ENCODE measurements at regions not wholly inside any gene's neighbourhood (a gene's known extent, or its start where the extent isn't known, plus 50 kb on each side); places are given as distances from the start of the nearest gene placed in this dataset.

DNA sequence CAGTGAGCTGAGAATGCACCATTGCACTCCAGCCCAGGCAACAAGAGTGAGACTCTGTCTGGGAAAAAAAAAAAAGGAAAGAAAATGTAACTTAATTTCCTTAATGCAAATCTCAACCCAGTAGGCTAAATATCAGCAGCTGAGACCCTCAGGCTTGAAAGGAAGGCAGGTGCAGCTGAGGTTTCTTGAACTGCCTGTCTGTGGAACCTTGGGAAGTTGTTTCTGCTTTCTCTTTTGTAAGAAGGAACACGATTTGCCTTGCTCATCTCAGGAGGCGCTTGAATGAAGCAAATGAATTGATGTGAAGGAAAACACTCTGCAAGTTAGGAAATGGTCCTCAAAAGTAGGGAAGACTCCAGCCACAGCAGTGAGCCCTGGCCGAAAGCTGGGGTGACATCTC lies 143.3 kb downstream of the IRX1 start:
- Histone ChIP-seq H2AFZ (ENCODE audit: low read length) (no peak overlapping the region), H4K20me1 (ENCODE audit: insufficient read depth, low read length) (no peaks in the 10 kb centered on the region), H3K79me2 (ENCODE audit: low read length) (no peaks in the 10 kb centered on the region), H3F3A (ENCODE audit: insufficient read depth, low read length) (no peaks in the 10 kb centered on the region), H3K4me2 (ENCODE audit: low read depth, low read length) (no peak overlapping the region), H3K4me3 (ENCODE audit: low read length) (no peak overlapping the region), H3K9me2 (replicated peaks; ENCODE audit: insufficient read depth, low read length) (no peaks in the 10 kb centered on the region), H3K27ac (ENCODE audit: low read length) (no peak overlapping the region), H3K36me3 (replicated peaks; ENCODE audit: insufficient read depth, low read length) (no peaks in the 10 kb centered on the region), H3K9ac (ENCODE audit: low read length) (no peak overlapping the region), H3K9me3 (replicated peaks; ENCODE audit: insufficient read depth, low read length) (no peaks in the 10 kb centered on the region), H3K4me1 (ENCODE audit: low read length) (no peaks in the 10 kb centered on the region), H3K27me3 (replicated peaks; ENCODE audit: insufficient read depth, low read length) (no peaks in the 10 kb centered on the region)
- DNase-seq, result no peak
- TF ChIP-seq, protein P1, sequence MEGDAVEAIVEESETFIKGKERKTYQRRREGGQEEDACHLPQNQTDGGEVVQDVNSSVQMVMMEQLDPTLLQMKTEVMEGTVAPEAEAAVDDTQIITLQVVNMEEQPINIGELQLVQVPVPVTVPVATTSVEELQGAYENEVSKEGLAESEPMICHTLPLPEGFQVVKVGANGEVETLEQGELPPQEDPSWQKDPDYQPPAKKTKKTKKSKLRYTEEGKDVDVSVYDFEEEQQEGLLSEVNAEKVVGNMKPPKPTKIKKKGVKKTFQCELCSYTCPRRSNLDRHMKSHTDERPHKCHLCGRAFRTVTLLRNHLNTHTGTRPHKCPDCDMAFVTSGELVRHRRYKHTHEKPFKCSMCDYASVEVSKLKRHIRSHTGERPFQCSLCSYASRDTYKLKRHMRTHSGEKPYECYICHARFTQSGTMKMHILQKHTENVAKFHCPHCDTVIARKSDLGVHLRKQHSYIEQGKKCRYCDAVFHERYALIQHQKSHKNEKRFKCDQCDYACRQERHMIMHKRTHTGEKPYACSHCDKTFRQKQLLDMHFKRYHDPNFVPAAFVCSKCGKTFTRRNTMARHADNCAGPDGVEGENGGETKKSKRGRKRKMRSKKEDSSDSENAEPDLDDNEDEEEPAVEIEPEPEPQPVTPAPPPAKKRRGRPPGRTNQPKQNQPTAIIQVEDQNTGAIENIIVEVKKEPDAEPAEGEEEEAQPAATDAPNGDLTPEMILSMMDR (IDR thresholded peaks at IDR 0.05; ENCODE audit: low read length), result no peak
- TF ChIP-seq EZH2 (optimal IDR thresholded peaks at IDR 0.05; ENCODE audit: low read depth, low read length) (no peak), EZH2phosphoT487 (IDR thresholded peaks at IDR 0.05; ENCODE audit: low read length) (no peak)

DNA sequence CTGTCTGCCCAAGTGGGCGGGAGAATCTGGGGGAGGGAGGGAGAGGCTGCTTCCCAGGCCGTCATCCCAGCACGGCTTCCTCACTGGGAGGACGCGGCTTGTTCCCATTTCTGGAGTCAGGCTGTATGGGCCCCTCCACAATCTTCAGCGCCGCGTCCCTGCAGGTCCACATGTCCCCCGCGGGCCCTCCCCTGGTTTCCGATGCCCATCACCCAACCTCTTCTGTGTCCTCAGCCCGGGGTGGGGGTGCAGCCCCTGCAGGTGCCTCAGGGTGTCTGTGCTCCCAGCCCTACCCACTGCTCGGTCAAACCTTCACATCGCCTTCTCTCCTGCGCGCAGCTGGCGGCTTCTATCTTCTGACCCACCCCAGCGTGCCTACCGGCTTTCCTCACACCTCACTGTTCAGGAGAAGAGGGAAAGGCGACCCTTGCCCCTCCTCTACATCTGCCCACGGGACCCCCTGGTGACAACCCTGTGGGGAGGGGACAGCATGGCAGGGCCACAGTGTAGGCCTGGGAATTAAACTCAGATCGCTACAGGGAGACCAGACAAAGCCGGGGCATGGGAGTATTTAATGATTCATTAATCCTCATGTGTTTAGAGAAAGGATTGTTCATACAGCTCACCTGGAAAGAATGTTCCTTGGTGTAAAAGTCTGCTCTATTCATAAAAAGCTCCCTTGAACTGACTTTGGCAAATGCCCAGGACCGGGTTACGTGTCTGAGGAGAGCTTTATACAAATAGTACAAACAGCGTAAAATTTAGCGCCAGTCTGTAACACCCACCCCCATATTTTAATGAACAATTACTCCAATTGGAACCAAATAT lies 145.1 kb downstream of the IRX1 start:
- TF ChIP-seq EZH2phosphoT487 (IDR thresholded peaks at IDR 0.05; ENCODE audit: low read length), result no peak
- TF ChIP-seq EZH2 (optimal IDR thresholded peaks at IDR 0.05; ENCODE audit: low read depth, low read length), result no peak
- TF ChIP-seq, protein P1 (IDR thresholded peaks at IDR 0.05; ENCODE audit: low read length), result no peak

DNA sequence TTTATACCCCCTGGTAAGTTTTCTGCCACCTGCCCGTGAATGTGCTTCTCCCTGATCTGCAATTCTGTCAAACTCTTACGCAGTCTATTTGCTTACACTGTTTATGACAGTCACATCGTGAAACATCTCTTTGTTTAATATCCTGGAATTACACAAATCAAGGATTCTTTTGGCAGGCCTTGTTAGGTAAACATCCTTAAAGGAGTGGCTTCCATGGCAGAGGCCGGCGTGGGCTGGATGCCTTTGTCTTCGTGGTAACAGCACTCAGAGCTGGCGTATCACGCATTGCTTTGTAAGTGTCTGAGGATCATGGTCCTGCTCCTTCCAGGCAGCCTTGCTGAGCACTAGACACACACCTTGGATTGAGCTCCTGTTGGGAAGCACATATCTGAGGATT lies 145.7 kb downstream of the IRX1 start:
- no peaks in the 10 kb centered on the region for H3K36me3 ChIP-seq (replicated peaks; ENCODE audit: insufficient read depth, low read length)
- no peak overlapping the region for H3K9ac ChIP-seq (ENCODE audit: low read length)
- no peak for DNase-seq
- no peak overlapping the region for H2AFZ ChIP-seq (ENCODE audit: low read length)
- no peaks in the 10 kb centered on the region for H3K9me3 ChIP-seq (replicated peaks; ENCODE audit: insufficient read depth, low read length)
- no peak overlapping the region for H3K4me3 ChIP-seq (ENCODE audit: low read length)
- H3K4me2 ChIP-seq (ENCODE audit: low read depth, low read length), result no peak overlapping the region
- no peaks in the 10 kb centered on the region for H3K4me1 ChIP-seq (ENCODE audit: low read length)
- TF ChIP-seq, protein P1 (IDR thresholded peaks at IDR 0.05; ENCODE audit: low read length), result no peak
- no peaks in the 10 kb centered on the region for H3K79me2 ChIP-seq (ENCODE audit: low read length)
- no peak overlapping the region for H3K27ac ChIP-seq (ENCODE audit: low read length)
- H3K9me2 ChIP-seq (replicated peaks; ENCODE audit: insufficient read depth, low read length), result no peaks in the 10 kb centered on the region
- no peaks in the 10 kb centered on the region for H4K20me1 ChIP-seq (ENCODE audit: insufficient read depth, low read length)
- H3F3A ChIP-seq (ENCODE audit: insufficient read depth, low read length), result no peaks in the 10 kb centered on the region
- no peaks in the 10 kb centered on the region for H3K27me3 ChIP-seq (replicated peaks; ENCODE audit: insufficient read depth, low read length)

More for the DNA sequence above, 145.1 kb downstream of the IRX1 start:
- Histone ChIP-seq H2AFZ (ENCODE audit: low read length) (no peak overlapping the region), H4K20me1 (ENCODE audit: insufficient read depth, low read length) (no peaks in the 10 kb centered on the region), H3K36me3 (replicated peaks; ENCODE audit: insufficient read depth, low read length) (no peaks in the 10 kb centered on the region), H3F3A (ENCODE audit: insufficient read depth, low read length) (no peaks in the 10 kb centered on the region), H3K4me3 (ENCODE audit: low read length) (no peak overlapping the region), H3K4me2 (ENCODE audit: low read depth, low read length) (no peak overlapping the region), H3K79me2 (ENCODE audit: low read length) (no peaks in the 10 kb centered on the region), H3K9me2 (replicated peaks; ENCODE audit: insufficient read depth, low read length) (no peaks in the 10 kb centered on the region), H3K27ac (ENCODE audit: low read length) (no peak overlapping the region), H3K27me3 (replicated peaks; ENCODE audit: insufficient read depth, low read length) (no peaks in the 10 kb centered on the region), H3K4me1 (ENCODE audit: low read length) (no peaks in the 10 kb centered on the region), H3K9me3 (replicated peaks; ENCODE audit: insufficient read depth, low read length) (no peaks in the 10 kb centered on the region), H3K9ac (ENCODE audit: low read length) (no peak overlapping the region)
- no peak for DNase-seq

Data from MM.1S (cell line).